Glutamatergic neuron (in vitro differentiated cells): ENCODE measurements at regions not wholly inside any gene's neighbourhood (a gene's known extent, or its start where the extent isn't known, plus 50 kb on each side); places are given as distances from the start of the nearest gene placed in this dataset.

Experiments used
- DNase-seq: peaks from one replicate; pipeline ENCODE4 v3.0.0; 2022
- H3K27ac Mint-ChIP-seq: one replicate; pipeline ENCODE4 v1.8.0; 2020; ENCODE audit warnings: mild to moderate bottlenecking, mixed read lengths, inconsistent platforms; ENCODE audit not compliant: unreplicated experiment
- H3K27me3 Mint-ChIP-seq: one replicate; pipeline ENCODE4 v1.8.0; 2020; ENCODE audit warnings: mild to moderate bottlenecking, moderate library complexity, mixed read lengths, inconsistent platforms; ENCODE audit not compliant: unreplicated experiment
- H3K36me3 Mint-ChIP-seq: one replicate; pipeline ENCODE4 v1.8.0; 2020; ENCODE audit warnings: mild to moderate bottlenecking, mixed read lengths, inconsistent platforms; ENCODE audit not compliant: unreplicated experiment
- H3K4me1 Mint-ChIP-seq: one replicate; pipeline ENCODE4 v1.8.0; 2020; ENCODE audit warnings: mild to moderate bottlenecking, low read depth, mixed read lengths, inconsistent platforms; ENCODE audit not compliant: unreplicated experiment
- H3K4me3 Mint-ChIP-seq: one replicate; pipeline ENCODE4 v1.8.0; 2020; ENCODE audit warnings: mild to moderate bottlenecking, mixed read lengths, inconsistent platforms; ENCODE audit not compliant: unreplicated experiment
- H3K9me3 Mint-ChIP-seq: one replicate; pipeline ENCODE4 v1.8.0; 2020; ENCODE audit warnings: mild to moderate bottlenecking, moderate library complexity, mixed read lengths, inconsistent platforms; ENCODE audit not compliant: unreplicated experiment
- TF ChIP-seq, protein P1 (sequence below): fragments of 200-600 bp; sonication (generic); IDR thresholded peaks from one replicate; pipeline ENCODE4 v1.5.0; 2021; ENCODE audit not compliant: partially characterized antibody, unreplicated experiment

DNA sequence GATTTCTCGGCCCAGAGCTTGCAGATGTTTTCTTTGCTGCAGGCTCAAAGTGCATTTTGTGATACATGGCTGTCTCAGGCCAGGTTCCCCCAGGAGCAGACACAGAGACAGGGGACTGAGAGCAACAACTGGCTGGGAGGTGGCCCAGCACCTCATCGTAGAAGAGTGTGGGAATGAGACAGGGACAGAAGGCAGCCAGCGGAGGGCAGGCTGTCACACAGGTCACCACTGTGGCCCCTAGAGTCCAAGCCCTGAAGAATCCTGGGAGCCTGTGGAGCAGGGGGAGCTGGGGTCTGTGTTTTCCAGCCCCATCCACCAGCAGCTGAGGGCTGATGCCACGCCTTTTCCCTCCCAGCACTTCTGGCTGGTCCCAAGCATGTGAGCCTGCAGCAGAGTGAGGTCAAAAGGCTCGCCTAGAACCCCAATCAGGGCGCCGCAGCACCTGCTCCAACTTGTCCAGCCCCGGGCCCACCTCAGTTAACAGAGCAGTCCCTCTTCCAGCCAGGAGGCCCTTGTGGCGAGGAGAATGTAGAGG lies 723.8 kb downstream of the UQCRFS1 start:
- Mint-ChIP-seq H3K27me3 (peaks cover 2% of the 10 kb centered on the region), H3K36me3 (no peaks in the 10 kb centered on the region), H3K27ac (no peak overlapping the region), H3K4me3 (no peak overlapping the region), H3K9me3 (no peaks in the 10 kb centered on the region), H3K4me1 (peaks cover 10% of the 10 kb centered on the region)
- TF ChIP-seq, protein P1, sequence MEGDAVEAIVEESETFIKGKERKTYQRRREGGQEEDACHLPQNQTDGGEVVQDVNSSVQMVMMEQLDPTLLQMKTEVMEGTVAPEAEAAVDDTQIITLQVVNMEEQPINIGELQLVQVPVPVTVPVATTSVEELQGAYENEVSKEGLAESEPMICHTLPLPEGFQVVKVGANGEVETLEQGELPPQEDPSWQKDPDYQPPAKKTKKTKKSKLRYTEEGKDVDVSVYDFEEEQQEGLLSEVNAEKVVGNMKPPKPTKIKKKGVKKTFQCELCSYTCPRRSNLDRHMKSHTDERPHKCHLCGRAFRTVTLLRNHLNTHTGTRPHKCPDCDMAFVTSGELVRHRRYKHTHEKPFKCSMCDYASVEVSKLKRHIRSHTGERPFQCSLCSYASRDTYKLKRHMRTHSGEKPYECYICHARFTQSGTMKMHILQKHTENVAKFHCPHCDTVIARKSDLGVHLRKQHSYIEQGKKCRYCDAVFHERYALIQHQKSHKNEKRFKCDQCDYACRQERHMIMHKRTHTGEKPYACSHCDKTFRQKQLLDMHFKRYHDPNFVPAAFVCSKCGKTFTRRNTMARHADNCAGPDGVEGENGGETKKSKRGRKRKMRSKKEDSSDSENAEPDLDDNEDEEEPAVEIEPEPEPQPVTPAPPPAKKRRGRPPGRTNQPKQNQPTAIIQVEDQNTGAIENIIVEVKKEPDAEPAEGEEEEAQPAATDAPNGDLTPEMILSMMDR, result no peak
- no peak for DNase-seq

DNA sequence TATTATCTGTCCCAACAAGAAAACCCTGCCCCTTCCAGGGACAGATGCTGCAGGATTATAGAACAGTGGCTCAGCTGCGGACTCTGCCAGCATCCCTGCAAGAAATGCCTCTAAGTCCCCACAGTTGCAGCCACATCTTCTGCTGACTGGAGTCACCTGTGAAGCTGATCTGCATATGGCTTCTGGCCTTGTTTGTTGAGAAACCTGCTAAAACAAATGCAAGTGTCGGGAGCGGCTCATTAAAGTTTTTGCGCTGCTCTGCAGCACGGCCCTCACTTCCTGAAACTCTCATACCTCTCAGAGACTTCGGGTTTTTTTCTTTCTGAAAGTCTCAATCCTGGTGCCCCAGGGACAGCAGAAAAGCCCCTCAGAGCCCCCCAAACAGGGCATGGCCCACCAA lies 725.0 kb downstream of the UQCRFS1 start:
- H3K27me3 Mint-ChIP-seq, result peaks cover 6% of the 10 kb centered on the region
- H3K9me3 Mint-ChIP-seq, result no peaks in the 10 kb centered on the region
- no peak for DNase-seq
- H3K4me1 Mint-ChIP-seq, result peaks cover 9% of the 10 kb centered on the region
- no peaks in the 10 kb centered on the region for H3K36me3 Mint-ChIP-seq
- no peak overlapping the region for H3K4me3 Mint-ChIP-seq
- no peak overlapping the region for H3K27ac Mint-ChIP-seq
- TF ChIP-seq, protein P1, result no peak

DNA sequence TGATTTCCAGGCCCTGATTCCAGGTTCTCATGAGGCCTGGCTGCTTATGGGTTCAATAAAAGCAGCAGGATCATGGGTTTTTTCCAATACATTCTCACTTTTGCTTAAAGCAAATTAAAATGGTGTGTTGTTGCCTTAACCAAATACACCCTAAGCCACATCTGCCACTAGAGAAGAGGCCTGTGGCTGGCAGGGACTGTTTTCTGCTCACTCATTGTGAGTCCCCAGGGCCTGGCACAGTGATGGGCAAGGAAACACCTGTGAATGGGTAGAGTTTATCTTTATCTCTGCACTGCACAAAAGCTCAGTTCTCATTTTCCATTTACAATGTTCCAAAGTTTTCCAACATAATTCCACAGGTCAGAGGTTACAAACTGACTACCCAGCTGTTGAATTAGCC lies 726.0 kb downstream of the UQCRFS1 start:
- H3K27me3 Mint-ChIP-seq, result peaks cover 6% of the 10 kb centered on the region
- TF ChIP-seq, protein P1, result no peak
- H3K36me3 Mint-ChIP-seq, result no peaks in the 10 kb centered on the region
- H3K4me3 Mint-ChIP-seq, result no peak overlapping the region
- peaks cover 7% of the 10 kb centered on the region for H3K4me1 Mint-ChIP-seq
- no peak for DNase-seq
- no peaks in the 10 kb centered on the region for H3K9me3 Mint-ChIP-seq
- H3K27ac Mint-ChIP-seq, result no peak overlapping the region

DNA sequence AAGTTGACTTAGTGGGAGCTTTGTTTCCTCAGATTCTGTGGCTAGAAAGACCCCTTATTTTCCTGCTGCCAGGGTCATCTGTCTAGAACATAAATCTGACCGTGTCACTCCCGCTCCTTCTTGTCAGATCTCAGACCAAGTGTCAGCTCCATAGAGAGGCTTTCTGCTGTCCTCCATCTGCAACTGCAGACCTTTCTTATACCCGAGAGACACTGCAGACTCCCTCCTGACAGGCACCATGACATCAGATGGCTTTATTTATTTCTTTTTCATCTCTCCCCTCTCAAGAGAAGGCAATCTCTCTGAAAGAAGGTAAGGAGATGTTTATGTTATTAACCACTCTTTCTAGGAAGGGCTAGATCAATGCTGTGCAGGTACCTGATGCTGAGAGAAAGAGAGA lies 726.5 kb downstream of the UQCRFS1 start:
- H3K36me3 Mint-ChIP-seq, result no peaks in the 10 kb centered on the region
- no peak for DNase-seq
- no peak overlapping the region for H3K4me3 Mint-ChIP-seq
- peaks cover 7% of the 10 kb centered on the region for H3K4me1 Mint-ChIP-seq
- H3K9me3 Mint-ChIP-seq, result no peaks in the 10 kb centered on the region
- H3K27ac Mint-ChIP-seq, result no peak overlapping the region
- TF ChIP-seq, protein P1, result no peak
- peaks cover 6% of the 10 kb centered on the region for H3K27me3 Mint-ChIP-seq

DNA sequence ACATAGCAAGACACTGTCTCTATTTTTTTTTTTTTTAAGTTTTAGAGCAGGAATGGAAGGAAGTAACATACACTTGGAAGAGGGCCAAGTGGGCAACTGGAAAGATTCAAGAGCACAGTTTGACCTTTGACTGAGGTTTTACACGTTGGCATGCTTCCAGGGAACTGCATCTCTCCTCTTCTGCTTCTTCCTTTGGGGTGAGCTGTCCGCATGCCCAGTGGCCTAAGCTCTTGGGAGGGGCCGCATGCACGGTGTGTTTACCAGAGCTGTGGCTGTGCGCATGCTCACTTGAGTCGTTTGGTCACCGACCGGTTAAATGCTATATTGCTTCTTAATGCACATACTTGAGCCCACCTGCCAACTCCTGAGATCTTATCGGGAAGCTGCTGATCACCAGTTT lies 727.7 kb downstream of the UQCRFS1 start:
- peaks cover 6% of the 10 kb centered on the region for H3K27me3 Mint-ChIP-seq
- no peaks in the 10 kb centered on the region for H3K9me3 Mint-ChIP-seq
- DNase-seq, result no peak
- H3K4me3 Mint-ChIP-seq, result no peak overlapping the region
- TF ChIP-seq, protein P1, result no peak
- H3K4me1 Mint-ChIP-seq, result peaks cover 7% of the 10 kb centered on the region
- no peaks in the 10 kb centered on the region for H3K36me3 Mint-ChIP-seq
- H3K27ac Mint-ChIP-seq, result no peak overlapping the region
